ENCODE measurements at regions not wholly inside any gene's neighbourhood (a gene's known extent, or its start where the extent isn't known, plus 50 kb on each side); places are given as distances from the start of the nearest gene placed in this dataset.

- TF ChIP-seq STAT1 (conservative IDR thresholded peaks at IDR 0.05): no peak
- TF ChIP-seq POLR2AphosphoS5 (IDR thresholded peaks at IDR 0.05; ENCODE audit: low read length): no peak
- TF ChIP-seq BCL3 (IDR thresholded peaks at IDR 0.05; ENCODE audit: borderline replicate concordance, insufficient read depth, low read depth, low read length, poor library complexity, severe bottlenecking): no peak
- no peak for TF ChIP-seq ZBTB11 (CRISPR knock-in tag; IDR thresholded peaks at IDR 0.05)
- TF ChIP-seq BRCA1 (IDR thresholded peaks at IDR 0.05; ENCODE audit: low read depth, low read length): no peak
- TF ChIP-seq CTCF (IDR thresholded peaks at IDR 0.05 in 2 of 3, conservative IDR thresholded peaks at IDR 0.05 in 1 of 3; ENCODE audit: control insufficient read depth in 2 of 3, extremely low read depth in 1 of 3, insufficient read depth in 1 of 3, low read depth in 3 of 3, low read length in 3 of 3): no peak
- no peak for TF ChIP-seq PAX5 (IDR thresholded peaks at IDR 0.05; ENCODE audit: borderline replicate concordance, low read depth, low read length)
- no peak for TF ChIP-seq PBX3 (IDR thresholded peaks at IDR 0.05; ENCODE audit: insufficient replicate concordance, low read depth, low read length)
- TF ChIP-seq CEBPZ (IDR thresholded peaks at IDR 0.05; ENCODE audit: low read depth, low read length): no peak
These were observed 261.3 kb upstream of the NECTIN3 start for GRCh38 chr3:110810356-110810755.

All from GM12878 (cell line).